ENCODE measurements at regions not wholly inside any gene's neighbourhood (a gene's known extent, or its start where the extent isn't known, plus 50 kb on each side); places are given as distances from the start of the nearest gene placed in this dataset.

- H3K9ac ChIP-seq, result no peak overlapping the region
- no peak overlapping the region for H2AFZ ChIP-seq (ENCODE audit: low read depth)
- no peak overlapping the region for H3K4me3 ChIP-seq (IDR thresholded peaks at IDR 0.05; ENCODE audit: insufficient read depth, low read depth, low read length)
- no peaks in the 10 kb centered on the region for H3K79me2 ChIP-seq (ENCODE audit: insufficient read depth, low read depth)
- H3K4me1 ChIP-seq (ENCODE audit: low read depth, poor library complexity, severe bottlenecking), result no peaks in the 10 kb centered on the region
- no peaks in the 10 kb centered on the region for H4K20me1 ChIP-seq (ENCODE audit: insufficient read depth)
- no peak for TF ChIP-seq CTCF (conservative IDR thresholded peaks at IDR 0.05; ENCODE audit: low read depth, low read length)
- H3K36me3 ChIP-seq (ENCODE audit: insufficient read depth), result no peaks in the 10 kb centered on the region
- no peak overlapping the region for H3K27ac ChIP-seq
- no peak overlapping the region for H3K4me2 ChIP-seq
- no peaks in the 10 kb centered on the region for H3K27me3 ChIP-seq (ENCODE audit: insufficient read depth, low read depth)
Measured at GRCh38 chr18:67310826-67311225, 205.7 kb downstream of the DSEL start.

- no peak overlapping the region for H3K4me3 ChIP-seq (IDR thresholded peaks at IDR 0.05; ENCODE audit: insufficient read depth, low read depth, low read length)
- no peak overlapping the region for H2AFZ ChIP-seq (ENCODE audit: low read depth)
- TF ChIP-seq CTCF (conservative IDR thresholded peaks at IDR 0.05; ENCODE audit: low read depth, low read length), result no peak
- H3K36me3 ChIP-seq (ENCODE audit: insufficient read depth), result no peaks in the 10 kb centered on the region
- no peaks in the 10 kb centered on the region for H4K20me1 ChIP-seq (ENCODE audit: insufficient read depth)
- H3K27ac ChIP-seq, result no peak overlapping the region
- no peak overlapping the region for H3K9ac ChIP-seq
- H3K27me3 ChIP-seq (ENCODE audit: insufficient read depth, low read depth), result no peaks in the 10 kb centered on the region
- no peak overlapping the region for H3K4me2 ChIP-seq
- no peaks in the 10 kb centered on the region for H3K4me1 ChIP-seq (ENCODE audit: low read depth, poor library complexity, severe bottlenecking)
- no peaks in the 10 kb centered on the region for H3K79me2 ChIP-seq (ENCODE audit: insufficient read depth, low read depth)
Measured at GRCh38 chr18:67308819-67309218, 207.7 kb downstream of the DSEL start.

GRCh38 chr18:67305466-67305865 is 211.1 kb downstream of the DSEL start:
- Histone ChIP-seq H2AFZ (ENCODE audit: low read depth) (no peak overlapping the region), H3K79me2 (ENCODE audit: insufficient read depth, low read depth) (no peaks in the 10 kb centered on the region), H3K4me3 (IDR thresholded peaks at IDR 0.05; ENCODE audit: insufficient read depth, low read depth, low read length) (no peak overlapping the region), H3K27ac (no peak overlapping the region), H3K4me1 (ENCODE audit: low read depth, poor library complexity, severe bottlenecking) (no peaks in the 10 kb centered on the region), H3K4me2 (no peak overlapping the region), H3K36me3 (ENCODE audit: insufficient read depth) (no peaks in the 10 kb centered on the region), H3K27me3 (ENCODE audit: insufficient read depth, low read depth) (no peaks in the 10 kb centered on the region), H4K20me1 (ENCODE audit: insufficient read depth) (no peaks in the 10 kb centered on the region), H3K9ac (no peak overlapping the region)
- no peak for TF ChIP-seq CTCF (conservative IDR thresholded peaks at IDR 0.05; ENCODE audit: low read depth, low read length)

- Histone ChIP-seq H3K4me2 (peak overlapping the region; percentile 17; the same call in 1 of the 2 replicates), H3K36me3 (ENCODE audit: insufficient read depth) (no peaks in the 10 kb centered on the region), H3K27me3 (ENCODE audit: insufficient read depth, low read depth) (no peaks in the 10 kb centered on the region), H2AFZ (ENCODE audit: low read depth) (peak overlapping the region; percentile 31; the same call in 1 of the 2 replicates), H3K4me1 (ENCODE audit: low read depth, poor library complexity, severe bottlenecking) (no peaks in the 10 kb centered on the region), H3K9ac (no peak overlapping the region), H3K27ac (no peak overlapping the region), H3K4me3 (IDR thresholded peaks at IDR 0.05; ENCODE audit: insufficient read depth, low read depth, low read length) (no peak overlapping the region), H3K79me2 (ENCODE audit: insufficient read depth, low read depth) (no peaks in the 10 kb centered on the region), H4K20me1 (ENCODE audit: insufficient read depth) (no peaks in the 10 kb centered on the region)
- no peak for TF ChIP-seq CTCF (conservative IDR thresholded peaks at IDR 0.05; ENCODE audit: low read depth, low read length)
Measured at GRCh38 chr18:67302043-67302442, 214.5 kb downstream of the DSEL start.
